GM18951 (cell line): ENCODE measurements at regions not wholly inside any gene's neighbourhood (a gene's known extent, or its start where the extent isn't known, plus 50 kb on each side); places are given as distances from the start of the nearest gene placed in this dataset.
A peak's percentile ranks its signal among the peaks of the same experiment; 100 is the strongest.

Experiments used
- POLR2A ChIP-seq: IDR thresholded peaks from 4 replicates; pipeline ENCODE4 v1.6.1; 2011; ENCODE audit warnings: mild to moderate bottlenecking; ENCODE audit not compliant: insufficient read length, insufficient read depth; ENCODE audit errors: extremely low read depth
- in situ Hi-C: fragments of 300-500 bp; cut with MboI; formaldehyde crosslinking; loops from one replicate; pipeline ENCODE4 v1.12.0; 2022; ENCODE audit warnings: low sequenced_read_pairs, mixed read lengths, inconsistent platforms; ENCODE audit not compliant: unreplicated experiment

GRCh38 chr14:65192686-65193085 lies 90.4 kb upstream of the MAX start:
- in situ Hi-C loops = no loop called here
- no peak for TF ChIP-seq POLR2A

- no peak for TF ChIP-seq POLR2A
- in situ Hi-C loops = no loop called here
Observed at GRCh38 chr14:65193916-65194590, 91.7 kb upstream of the MAX start.

GRCh38 chr14:65195042-65195719 lies 92.9 kb upstream of the MAX start:
- in situ Hi-C loops = no loop called here
- TF ChIP-seq POLR2A = no peak

- TF ChIP-seq POLR2A = no peak
- in situ Hi-C loops = no loop called here
Observed at GRCh38 chr14:65198346-65198745, 96.0 kb upstream of the MAX start.

GRCh38 chr14:65200454-65200853 lies 98.1 kb upstream of the MAX start:
- no peak for TF ChIP-seq POLR2A
- in situ Hi-C loops = no loop called here

- TF ChIP-seq POLR2A = no peak
- in situ Hi-C loops = no loop called here
Observed at GRCh38 chr14:65203574-65203973, 101.3 kb upstream of the MAX start.

- TF ChIP-seq POLR2A = no peak
- in situ Hi-C loops = no loop called here
Observed at GRCh38 chr14:65204056-65204455, 101.7 kb upstream of the MAX start.

GRCh38 chr14:65206078-65206447 lies 103.7 kb upstream of the MAX start:
- in situ Hi-C loops = no loop called here
- TF ChIP-seq POLR2A = no peak

- in situ Hi-C loops = no loop called here
- TF ChIP-seq POLR2A = no peak
Observed at GRCh38 chr14:65206448-65207096, 104.3 kb upstream of the MAX start.

GRCh38 chr14:65208548-65208947 lies 106.2 kb upstream of the MAX start:
- in situ Hi-C loops = no loop called here
- no peak for TF ChIP-seq POLR2A

GRCh38 chr14:65210118-65210821 lies 108.0 kb upstream of the MAX start:
- TF ChIP-seq POLR2A = peak; percentile 32
- in situ Hi-C loops = no loop called here

GRCh38 chr14:65210822-65211182 lies 108.5 kb upstream of the MAX start:
- in situ Hi-C loops = no loop called here
- no peak for TF ChIP-seq POLR2A

GRCh38 chr14:65211341-65211987 lies 109.1 kb upstream of the MAX start:
- TF ChIP-seq POLR2A = no peak
- in situ Hi-C loops = no loop called here
